GM10266 (cell line): ENCODE measurements at regions not wholly inside any gene's neighbourhood (a gene's known extent, or its start where the extent isn't known, plus 50 kb on each side); places are given as distances from the start of the nearest gene placed in this dataset.

ENCODE experiments used
- DNase-seq: peaks from one replicate; pipeline ENCODE4 v3.0.0; 2012; ENCODE audit errors: extremely low spot score
- CTCF ChIP-seq: IDR thresholded peaks from 2 replicates; pipeline ENCODE4 v1.5.1; 2012; ENCODE audit warnings: mild to moderate bottlenecking, low read depth; ENCODE audit not compliant: control insufficient read depth, insufficient read depth; ENCODE audit errors: missing control alignments

GRCh38 chr3:164095949-164096348 is 982.3 kb downstream of the SI start:
- DNase-seq: no peak

GRCh38 chr3:164095279-164095678 is 983.0 kb downstream of the SI start:
- no peak for TF ChIP-seq CTCF
- no peak for DNase-seq

More at GRCh38 chr3:164095949-164096348, 982.3 kb downstream of the SI start:
- TF ChIP-seq CTCF: no peak

- no peak for DNase-seq
- no peak for TF ChIP-seq CTCF
These were observed 983.8 kb downstream of the SI start for GRCh38 chr3:164094546-164094945.

GRCh38 chr3:164080208-164080607 is 998.1 kb downstream of the SI start:
- no peak for TF ChIP-seq CTCF
- no peak for DNase-seq

- TF ChIP-seq CTCF: no peak
- DNase-seq: no peak
These were observed 1014.0 kb downstream of the SI start for GRCh38 chr3:164064298-164064697.

- DNase-seq: no peak
- TF ChIP-seq CTCF: no peak
These were observed 1017.4 kb downstream of the SI start for GRCh38 chr3:164060923-164061322.

- no peak for DNase-seq
- TF ChIP-seq CTCF: no peak
These were observed 1028.4 kb downstream of the SI start for GRCh38 chr3:164049847-164050246.
